Thyroid gland (tissue), 4 donors: ENCODE measurements at regions not wholly inside any gene's neighbourhood (a gene's known extent, or its start where the extent isn't known, plus 50 kb on each side); places are given as distances from the start of the nearest gene placed in this dataset.

Experiments used
- POLR2A ChIP-seq, 2 donors: fragments of 450-650 bp; IDR thresholded peaks; one replicate each; pipeline ENCODE4 v1.6.1; 2017; ENCODE audit warnings: antibody characterized with exemption in 2 of 2, mild to moderate bottlenecking in 2 of 2, moderate library complexity in 1 of 2
- TF ChIP-seq, protein P1 (sequence below), 6 experiments: fragments of 200-600 bp in 3 of 6; fragments of 450-650 bp in 3 of 6; sonication (generic) in 3 of 6; IDR thresholded peaks; one replicate each; pipeline ENCODE4 v1.5.1; 2016 to 2019; ENCODE audit warnings: antibody characterized with exemption in 6 of 6, mild to moderate bottlenecking in 2 of 6, inconsistent platforms in 1 of 6, moderate library complexity in 1 of 6

DNA sequence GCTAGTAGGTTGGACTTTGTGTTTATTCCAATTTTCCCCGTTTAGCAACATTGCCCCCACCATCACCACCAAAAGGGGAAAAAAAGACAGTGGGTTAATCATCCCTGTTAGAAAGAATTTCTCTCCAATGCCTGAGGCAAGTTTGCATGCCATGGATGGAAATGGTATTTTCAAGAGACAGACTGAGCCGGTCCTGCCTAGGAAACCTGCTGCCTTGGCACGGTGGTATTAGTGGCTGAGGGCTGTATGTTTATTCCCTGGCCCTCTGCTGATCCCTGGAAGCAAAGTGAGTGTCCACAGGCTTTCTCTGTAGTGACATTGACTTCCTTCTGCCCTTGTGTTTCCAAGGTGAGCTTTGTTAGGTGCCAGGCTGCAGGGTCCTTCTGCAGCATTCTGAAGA lies 427.0 kb upstream of the RBFOX1 start:
- TF ChIP-seq, protein P1, sequence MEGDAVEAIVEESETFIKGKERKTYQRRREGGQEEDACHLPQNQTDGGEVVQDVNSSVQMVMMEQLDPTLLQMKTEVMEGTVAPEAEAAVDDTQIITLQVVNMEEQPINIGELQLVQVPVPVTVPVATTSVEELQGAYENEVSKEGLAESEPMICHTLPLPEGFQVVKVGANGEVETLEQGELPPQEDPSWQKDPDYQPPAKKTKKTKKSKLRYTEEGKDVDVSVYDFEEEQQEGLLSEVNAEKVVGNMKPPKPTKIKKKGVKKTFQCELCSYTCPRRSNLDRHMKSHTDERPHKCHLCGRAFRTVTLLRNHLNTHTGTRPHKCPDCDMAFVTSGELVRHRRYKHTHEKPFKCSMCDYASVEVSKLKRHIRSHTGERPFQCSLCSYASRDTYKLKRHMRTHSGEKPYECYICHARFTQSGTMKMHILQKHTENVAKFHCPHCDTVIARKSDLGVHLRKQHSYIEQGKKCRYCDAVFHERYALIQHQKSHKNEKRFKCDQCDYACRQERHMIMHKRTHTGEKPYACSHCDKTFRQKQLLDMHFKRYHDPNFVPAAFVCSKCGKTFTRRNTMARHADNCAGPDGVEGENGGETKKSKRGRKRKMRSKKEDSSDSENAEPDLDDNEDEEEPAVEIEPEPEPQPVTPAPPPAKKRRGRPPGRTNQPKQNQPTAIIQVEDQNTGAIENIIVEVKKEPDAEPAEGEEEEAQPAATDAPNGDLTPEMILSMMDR (IDR thresholded peaks at IDR 0.05), result no peak
- no peak for TF ChIP-seq POLR2A (IDR thresholded peaks at IDR 0.05)
